Muscle layer of colon (tissue), 2 donors: ENCODE measurements at regions not wholly inside any gene's neighbourhood (a gene's known extent, or its start where the extent isn't known, plus 50 kb on each side); places are given as distances from the start of the nearest gene placed in this dataset.

ENCODE experiments used
- H3K27ac ChIP-seq: one replicate; pipeline ENCODE4 v1.7.0; 2013; ENCODE audit warnings: low read depth, mild to moderate bottlenecking, low read length, moderate library complexity
- H3K27me3 ChIP-seq, 2 donors: one replicate each; pipeline ENCODE4 v1.7.0; 2013; ENCODE audit warnings: low read length in 2 of 2, mild to moderate bottlenecking in 2 of 2; ENCODE audit not compliant: insufficient read depth in 2 of 2, control insufficient read depth in 1 of 2
- H3K36me3 ChIP-seq: one replicate; pipeline ENCODE4 v1.7.0; 2013; ENCODE audit warnings: mild to moderate bottlenecking, low read length; ENCODE audit not compliant: insufficient read depth
- H3K4me1 ChIP-seq: one replicate; pipeline ENCODE4 v1.7.0; 2013; ENCODE audit warnings: mild to moderate bottlenecking, low read length; ENCODE audit not compliant: insufficient read depth
- H3K4me3 ChIP-seq, 2 donors: one replicate each; pipeline ENCODE4 v1.7.0; 2013; ENCODE audit warnings: low read length in 2 of 2, low read depth in 1 of 2, mild to moderate bottlenecking in 1 of 2, moderate library complexity in 1 of 2
- H3K9ac ChIP-seq: one replicate; pipeline ENCODE4 v1.7.0; 2013; ENCODE audit warnings: low read length
- H3K9me3 ChIP-seq: one replicate; pipeline ENCODE4 v1.7.0; 2013; ENCODE audit warnings: mild to moderate bottlenecking, low read length
- donor health status: abdominal sarcoma.
- donor health status: Adenocarcinoma of cecum.

DNA sequence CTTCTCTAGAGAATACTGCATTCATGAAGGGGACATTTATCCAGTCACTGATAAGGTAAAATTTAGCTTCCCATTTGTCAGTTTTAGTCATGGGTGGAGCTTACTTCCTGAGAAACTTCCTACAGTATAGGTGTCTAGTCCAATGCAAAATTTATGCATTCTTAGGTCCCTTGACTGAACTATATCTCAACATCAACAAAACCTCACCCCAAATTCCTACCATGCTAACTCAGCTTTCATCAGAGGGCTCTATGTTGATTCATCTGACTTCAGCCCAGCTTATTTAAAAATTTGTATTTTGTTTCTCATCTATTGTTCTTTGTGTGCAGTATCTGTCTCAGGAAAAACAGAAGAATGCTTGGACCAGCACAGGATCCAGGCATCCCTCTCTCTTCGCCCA is 296.4 kb upstream of the ACVR2A start:
- H3K4me3 ChIP-seq: no peak overlapping the region
- no peaks in the 10 kb centered on the region for H3K27me3 ChIP-seq
- no peaks in the 10 kb centered on the region for H3K4me1 ChIP-seq
- H3K9me3 ChIP-seq: no peaks in the 10 kb centered on the region
- H3K9ac ChIP-seq: no peak overlapping the region
- H3K27ac ChIP-seq: no peak overlapping the region
- H3K36me3 ChIP-seq: no peaks in the 10 kb centered on the region

DNA sequence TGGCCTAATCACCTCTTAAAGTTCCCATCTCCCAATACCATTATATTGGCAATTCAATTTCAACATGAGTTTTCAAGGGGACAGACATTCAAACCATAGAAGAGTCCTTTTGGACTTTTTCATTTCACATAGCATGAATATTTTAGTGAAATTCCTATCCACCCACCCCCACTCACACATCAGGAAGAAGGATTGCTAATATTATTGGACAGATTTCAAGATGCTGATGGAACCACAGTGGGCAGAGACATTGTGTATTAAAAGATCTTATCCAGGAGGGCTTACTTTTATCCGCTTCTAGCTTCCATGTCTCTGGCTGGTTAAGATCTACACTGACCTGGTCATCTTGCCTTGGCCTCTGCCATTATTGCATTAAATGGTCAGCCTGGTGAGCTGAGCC is 297.4 kb upstream of the ACVR2A start:
- Histone ChIP-seq H3K9me3 (no peaks in the 10 kb centered on the region), H3K4me3 (no peak overlapping the region), H3K36me3 (no peaks in the 10 kb centered on the region), H3K4me1 (no peaks in the 10 kb centered on the region), H3K9ac (no peak overlapping the region), H3K27ac (no peak overlapping the region), H3K27me3 (no peaks in the 10 kb centered on the region)

DNA sequence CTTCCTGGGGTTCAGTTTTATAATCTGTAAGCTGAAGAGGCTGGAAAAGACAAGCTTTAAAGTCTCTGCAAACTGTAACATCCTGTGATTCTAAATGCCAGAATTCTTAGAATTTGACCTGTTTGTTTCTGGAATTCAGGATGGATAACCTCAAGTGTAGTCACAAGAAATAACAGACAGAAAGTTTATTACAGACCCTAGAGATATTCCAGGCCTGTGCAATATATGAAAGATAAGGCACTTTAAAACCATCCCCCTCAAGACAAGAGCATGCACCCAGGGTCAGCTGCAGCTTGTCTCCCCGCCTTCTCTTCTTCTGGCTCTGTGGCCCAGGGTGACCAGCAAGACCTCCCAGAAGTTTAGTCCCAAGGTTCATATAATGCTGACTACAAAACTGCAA is 298.7 kb upstream of the ACVR2A start:
- Histone ChIP-seq H3K9me3 (no peaks in the 10 kb centered on the region), H3K4me1 (no peaks in the 10 kb centered on the region), H3K9ac (no peak overlapping the region), H3K27me3 (no peaks in the 10 kb centered on the region), H3K4me3 (no peak overlapping the region), H3K27ac (no peak overlapping the region), H3K36me3 (no peaks in the 10 kb centered on the region)

DNA sequence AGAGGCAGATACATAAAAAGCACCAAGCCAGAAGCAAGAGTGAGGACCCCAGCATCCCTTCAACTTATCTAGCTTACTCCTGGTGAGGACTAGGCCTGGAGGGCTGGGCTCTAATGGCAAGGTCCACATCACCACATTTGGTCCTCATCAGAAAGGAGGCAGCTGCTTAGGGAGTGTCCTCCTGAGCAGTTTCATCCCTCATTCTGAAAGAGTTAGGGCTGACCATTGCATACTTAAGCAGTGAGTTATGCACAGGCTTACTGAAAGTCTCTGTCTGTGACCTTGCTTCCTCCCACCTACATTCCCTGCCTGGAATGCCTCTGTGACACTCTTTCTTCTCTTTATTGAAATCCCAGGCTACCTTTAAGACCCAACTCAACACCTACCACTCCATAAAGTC is 301.8 kb upstream of the ACVR2A start:
- Histone ChIP-seq H3K36me3 (no peaks in the 10 kb centered on the region), H3K4me1 (peaks cover 7% of the 10 kb centered on the region), H3K9me3 (no peaks in the 10 kb centered on the region), H3K27me3 (no peaks in the 10 kb centered on the region), H3K4me3 (no peak overlapping the region), H3K9ac (no peak overlapping the region), H3K27ac (no peak overlapping the region)

DNA sequence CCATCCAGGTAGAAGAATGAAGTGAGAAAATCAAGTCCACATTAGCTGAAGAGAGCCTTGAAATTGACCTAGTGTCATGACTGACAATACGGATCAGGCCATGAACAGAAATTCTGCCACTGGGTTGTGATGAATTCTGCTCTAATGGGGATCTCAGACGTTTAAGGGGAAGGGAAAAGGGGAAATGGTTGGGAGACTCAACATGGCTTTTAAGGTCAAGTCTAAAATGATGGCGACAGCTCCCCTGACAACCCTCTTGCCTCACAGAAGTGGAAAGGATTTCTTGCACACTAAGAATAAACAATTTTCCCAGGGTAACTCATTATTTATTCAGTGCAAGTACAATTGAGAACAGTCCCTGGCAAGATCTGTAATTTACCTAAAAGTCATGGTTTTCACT is 302.5 kb upstream of the ACVR2A start:
- Histone ChIP-seq H3K9ac (no peak overlapping the region), H3K4me1 (peaks cover 7% of the 10 kb centered on the region), H3K4me3 (no peak overlapping the region), H3K27ac (no peak overlapping the region), H3K27me3 (no peaks in the 10 kb centered on the region), H3K36me3 (no peaks in the 10 kb centered on the region), H3K9me3 (no peaks in the 10 kb centered on the region)

DNA sequence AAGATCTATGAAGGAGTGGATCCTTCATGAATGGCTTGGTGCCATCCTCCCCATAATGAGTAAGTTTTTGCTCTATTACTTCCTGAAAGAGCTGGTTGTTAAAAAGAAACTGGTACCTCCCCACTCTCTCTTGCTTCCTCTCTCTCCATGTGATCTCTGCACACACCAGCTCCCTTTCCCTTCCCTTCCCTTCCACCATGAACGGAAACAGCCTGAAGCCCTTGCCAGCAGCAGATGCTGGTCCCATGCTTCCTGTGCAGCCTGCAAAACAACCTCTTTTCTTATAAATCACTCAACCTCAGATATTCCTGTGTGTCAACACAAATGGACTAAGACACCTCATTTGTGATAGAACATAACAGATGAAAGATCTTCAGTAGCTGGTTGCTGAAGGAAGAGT is 303.5 kb upstream of the ACVR2A start:
- Histone ChIP-seq H3K9ac (no peak overlapping the region), H3K9me3 (no peaks in the 10 kb centered on the region), H3K4me1 (peaks cover 7% of the 10 kb centered on the region), H3K27me3 (no peaks in the 10 kb centered on the region), H3K36me3 (no peaks in the 10 kb centered on the region), H3K27ac (no peak overlapping the region), H3K4me3 (no peak overlapping the region)

DNA sequence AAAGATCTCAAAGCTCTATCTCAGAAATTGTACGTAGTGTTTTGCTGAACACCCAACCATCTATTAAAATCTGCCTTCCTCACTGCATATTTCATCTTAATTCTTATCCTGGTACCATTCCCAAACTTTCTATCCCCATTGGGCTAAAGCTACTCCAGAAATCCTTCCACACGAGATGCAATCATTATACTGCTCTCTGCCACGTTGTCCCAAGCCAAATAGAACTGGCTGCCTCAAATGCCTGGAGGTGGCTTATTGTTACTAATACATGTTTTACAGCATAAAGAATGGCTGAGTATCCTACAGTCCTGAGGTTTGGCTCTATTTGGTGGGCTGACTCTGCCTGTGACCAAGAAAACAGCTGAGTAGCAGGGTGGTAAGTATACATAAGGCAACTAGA is 306.0 kb upstream of the ACVR2A start:
- no peak overlapping the region for H3K27ac ChIP-seq
- H3K4me1 ChIP-seq: peaks cover 7% of the 10 kb centered on the region
- no peaks in the 10 kb centered on the region for H3K27me3 ChIP-seq
- H3K4me3 ChIP-seq: no peak overlapping the region
- no peaks in the 10 kb centered on the region for H3K9me3 ChIP-seq
- no peak overlapping the region for H3K9ac ChIP-seq
- no peaks in the 10 kb centered on the region for H3K36me3 ChIP-seq

DNA sequence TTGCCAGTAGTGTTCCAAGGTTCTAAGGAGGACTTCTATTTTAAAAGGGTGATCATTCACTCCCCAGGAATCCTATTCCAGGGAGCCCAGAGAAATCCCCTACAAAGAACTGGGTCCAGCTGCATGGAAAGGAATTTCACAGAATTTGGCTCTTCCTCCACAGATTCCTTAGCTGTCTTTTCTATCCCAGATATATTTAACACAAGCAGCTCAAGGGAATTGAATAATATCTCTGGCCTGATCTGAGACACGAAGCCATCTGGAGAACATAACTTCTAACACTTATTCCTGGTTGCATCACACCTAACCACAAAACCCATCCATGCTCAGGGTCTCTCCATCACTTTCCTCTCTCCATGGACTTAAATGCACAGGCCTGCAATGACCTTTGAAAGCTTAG is 306.7 kb upstream of the ACVR2A start:
- H3K27me3 ChIP-seq: no peaks in the 10 kb centered on the region
- no peak overlapping the region for H3K4me3 ChIP-seq
- no peaks in the 10 kb centered on the region for H3K9me3 ChIP-seq
- no peak overlapping the region for H3K9ac ChIP-seq
- H3K36me3 ChIP-seq: no peaks in the 10 kb centered on the region
- no peak overlapping the region for H3K27ac ChIP-seq
- peaks cover 7% of the 10 kb centered on the region for H3K4me1 ChIP-seq

DNA sequence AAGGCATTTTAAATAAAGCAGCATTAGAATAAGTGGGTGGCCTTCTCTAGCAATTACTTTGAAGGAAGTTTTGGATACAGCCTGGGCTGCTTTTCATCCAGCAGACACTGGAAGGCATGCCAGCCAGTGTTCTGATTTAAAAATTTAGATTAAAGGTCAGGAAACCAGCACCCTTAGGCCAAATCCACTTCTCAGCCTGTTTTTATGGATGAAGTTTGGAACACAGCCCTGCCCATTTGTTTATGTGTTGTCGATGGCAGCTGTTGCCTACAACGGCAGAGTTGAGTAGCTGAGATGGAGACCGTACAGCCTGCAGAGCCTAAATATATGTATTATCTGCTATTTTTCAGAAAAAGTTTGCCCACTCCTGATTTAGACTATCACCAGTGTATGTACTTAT is 313.6 kb upstream of the ACVR2A start:
- Histone ChIP-seq H3K27ac (no peak overlapping the region), H3K9me3 (no peaks in the 10 kb centered on the region), H3K36me3 (no peaks in the 10 kb centered on the region), H3K4me1 (peaks cover 9% of the 10 kb centered on the region), H3K27me3 (no peaks in the 10 kb centered on the region), H3K4me3 (no peak overlapping the region), H3K9ac (no peak overlapping the region)

DNA sequence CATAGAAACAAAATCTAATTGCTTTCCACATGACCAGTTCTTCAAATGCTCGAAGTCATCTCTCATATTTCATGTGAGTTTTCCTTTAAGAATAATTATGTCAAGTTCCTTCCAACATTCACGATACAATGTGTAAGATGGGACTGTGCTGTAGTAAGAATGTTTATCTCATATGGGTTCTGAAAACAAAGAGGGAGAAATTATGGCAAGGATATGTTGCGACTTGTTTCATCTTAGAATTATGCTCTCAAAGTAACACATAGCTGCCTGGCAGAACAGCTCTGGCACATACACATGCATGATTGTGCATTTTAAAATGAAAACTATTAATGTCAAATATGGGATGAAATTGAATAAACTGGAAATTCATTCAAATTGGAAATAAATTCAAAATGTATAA is 314.8 kb upstream of the ACVR2A start:
- H3K9me3 ChIP-seq: no peaks in the 10 kb centered on the region
- H3K9ac ChIP-seq: no peak overlapping the region
- H3K36me3 ChIP-seq: no peaks in the 10 kb centered on the region
- H3K27ac ChIP-seq: no peak overlapping the region
- no peak overlapping the region for H3K4me3 ChIP-seq
- H3K4me1 ChIP-seq: peaks cover 9% of the 10 kb centered on the region
- H3K27me3 ChIP-seq: no peaks in the 10 kb centered on the region

DNA sequence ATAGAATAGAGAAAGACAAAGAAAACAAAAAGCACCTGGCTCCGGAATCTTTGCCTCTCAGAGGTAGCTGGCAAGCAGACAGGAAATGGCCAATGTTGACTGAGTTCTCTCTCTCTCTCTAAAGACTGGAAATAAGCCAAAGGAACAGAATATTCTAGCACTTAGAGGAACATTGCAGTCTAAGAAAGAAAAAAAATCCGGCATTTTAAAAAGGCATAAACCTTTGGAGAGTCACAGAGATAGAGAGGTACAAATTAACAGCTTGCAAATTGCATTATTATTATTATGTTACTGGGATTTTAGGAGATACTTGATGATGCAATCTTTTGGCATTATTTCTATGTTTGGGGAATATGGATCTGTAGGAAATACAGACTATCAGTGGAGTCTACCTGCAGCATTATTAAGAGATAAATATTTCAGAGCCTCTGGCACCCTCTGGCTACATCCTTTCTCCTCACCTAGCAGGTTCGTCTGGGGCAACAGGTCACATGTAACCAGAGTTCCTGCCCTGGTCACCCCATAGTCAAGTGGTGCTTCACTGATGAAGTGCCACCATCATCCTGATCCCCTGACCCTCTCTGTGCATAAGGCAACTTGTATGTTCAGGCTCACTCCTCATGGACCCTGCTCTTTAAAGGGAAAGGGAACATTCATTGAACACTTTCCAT is 318.9 kb upstream of the ACVR2A start:
- Histone ChIP-seq H3K27me3 (no peaks in the 10 kb centered on the region), H3K4me3 (no peak overlapping the region), H3K27ac (no peak overlapping the region), H3K4me1 (peaks cover 4% of the 10 kb centered on the region), H3K9me3 (no peaks in the 10 kb centered on the region), H3K9ac (no peak overlapping the region), H3K36me3 (no peaks in the 10 kb centered on the region)

DNA sequence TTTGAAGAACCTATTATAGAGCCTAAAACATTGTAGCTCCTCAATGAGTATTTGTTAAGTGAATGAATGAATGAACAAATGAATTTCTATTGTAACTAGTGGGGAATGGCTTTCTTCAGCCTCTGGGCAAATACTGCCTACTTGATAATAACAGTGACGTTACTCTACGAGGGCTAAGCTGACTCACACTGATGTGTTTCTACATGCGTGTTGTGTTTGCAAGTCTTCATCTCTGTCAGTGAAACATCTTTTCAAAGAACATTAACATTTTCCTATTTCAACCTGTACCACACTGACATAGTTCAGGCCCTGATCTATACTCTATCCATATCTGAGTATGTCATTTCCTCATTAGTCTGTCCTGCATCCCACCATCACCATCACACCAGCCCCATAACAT is 319.9 kb upstream of the ACVR2A start:
- no peak overlapping the region for H3K27ac ChIP-seq
- H3K9me3 ChIP-seq: no peaks in the 10 kb centered on the region
- H3K4me1 ChIP-seq: no peaks in the 10 kb centered on the region

More for the DNA sequence above, 319.9 kb upstream of the ACVR2A start:
- Histone ChIP-seq H3K9ac (no peak overlapping the region), H3K36me3 (no peaks in the 10 kb centered on the region), H3K4me3 (no peak overlapping the region), H3K27me3 (no peaks in the 10 kb centered on the region)
